GM23248 (cell line): ENCODE measurements at regions not wholly inside any gene's neighbourhood (a gene's known extent, or its start where the extent isn't known, plus 50 kb on each side); places are given as distances from the start of the nearest gene placed in this dataset.

Experiments used
- DNase-seq: peaks from one replicate; pipeline ENCODE4 v3.0.0-alpha.2; 2015
- H2AFZ ChIP-seq: fragments of 200-600 bp; sonication (generic); 2 replicates; pipeline ENCODE4 v1.6.1; 2016; ENCODE audit warnings: antibody characterized with exemption
- H3F3A ChIP-seq: fragments of 200-600 bp; sonication (generic); 2 replicates; pipeline ENCODE4 v1.6.1; 2016; ENCODE audit warnings: mild to moderate bottlenecking, antibody characterized with exemption, mixed run types; ENCODE audit not compliant: insufficient read depth
- H3K27ac ChIP-seq: fragments of 200-600 bp; sonication (generic); 2 replicates; pipeline ENCODE4 v1.5.1; 2016; ENCODE audit warnings: mild to moderate bottlenecking
- H3K27me3 ChIP-seq: fragments of 200-600 bp; sonication (generic); replicated peaks from 2 replicates; pipeline ENCODE4 v1.6.1; 2016; ENCODE audit warnings: mild to moderate bottlenecking; ENCODE audit not compliant: insufficient read depth
- H3K36me3 ChIP-seq: fragments of 200-600 bp; sonication (generic); 2 replicates; pipeline ENCODE4 v1.6.1; 2016; ENCODE audit warnings: low read depth, mild to moderate bottlenecking
- H3K4me1 ChIP-seq: fragments of 200-600 bp; sonication (generic); 2 replicates; pipeline ENCODE4 v1.6.1; 2016; ENCODE audit warnings: mild to moderate bottlenecking; ENCODE audit not compliant: insufficient read depth
- H3K4me2 ChIP-seq: fragments of 200-600 bp; sonication (generic); one replicate; pipeline ENCODE4 v1.6.1; 2016; ENCODE audit warnings: mild to moderate bottlenecking; ENCODE audit not compliant: unreplicated experiment
- H3K4me3 ChIP-seq: fragments of 200-600 bp; sonication (generic); 2 replicates; pipeline ENCODE4 v1.5.1; 2016; ENCODE audit warnings: mild to moderate bottlenecking
- H3K79me2 ChIP-seq: fragments of 200-600 bp; sonication (generic); 2 replicates; pipeline ENCODE4 v1.6.1; 2016; ENCODE audit warnings: mild to moderate bottlenecking; ENCODE audit not compliant: insufficient read depth
- H3K9ac ChIP-seq: fragments of 200-600 bp; sonication (generic); 2 replicates; pipeline ENCODE4 v1.6.1; 2016; ENCODE audit warnings: mild to moderate bottlenecking
- H3K9me2 ChIP-seq: fragments of 200-600 bp; sonication (generic); 2 replicates; pipeline ENCODE4 v1.6.1; 2016; ENCODE audit warnings: mixed run types, mild to moderate bottlenecking, moderate library complexity; ENCODE audit not compliant: insufficient read depth
- H3K9me3 ChIP-seq: fragments of 200-600 bp; sonication (generic); one replicate; pipeline ENCODE4 v1.6.1; 2017; ENCODE audit warnings: low read depth
- H4K20me1 ChIP-seq: fragments of 200-600 bp; sonication (generic); 2 replicates; pipeline ENCODE4 v1.6.0; 2016; ENCODE audit not compliant: insufficient read depth
- EZH2 ChIP-seq: fragments of 200-600 bp; sonication (generic); IDR thresholded peaks from 2 replicates; pipeline ENCODE4 v1.6.1; 2018; ENCODE audit warnings: antibody characterized with exemption, mild to moderate bottlenecking; ENCODE audit not compliant: insufficient read depth, poor library complexity, severe bottlenecking
- EZH2phosphoT487 ChIP-seq: fragments of 200-600 bp; sonication (generic); IDR thresholded peaks from 2 replicates; pipeline ENCODE4 v1.6.1; 2018; ENCODE audit warnings: antibody characterized with exemption, moderate library complexity, mild to moderate bottlenecking, low read depth; ENCODE audit not compliant: insufficient read depth
- WGBS, 2 experiments: methylation state at CpG; one replicate each; pipeline ENCODE4 v1.1.6; 2015 to 2017; ENCODE audit warnings: low lambda C conversion rate in 2 of 2, low coverage in 1 of 2; ENCODE audit errors: missing lambda C conversion rate in 2 of 2; 5-methylcytosine and 5-hydroxymethylcytosine counted together
- in situ Hi-C: fragments of 300-500 bp; cut with MboI; formaldehyde crosslinking; loops from 2 replicates; pipeline ENCODE4 v1.15.0; 2020

GRCh38 chr2:174668075-174668474, 70.5 kb upstream of the WIPF1 start:
- TF ChIP-seq EZH2 (no peak), EZH2phosphoT487 (no peak)
- Histone ChIP-seq H3K4me1 (peaks cover 38% of the 10 kb centered on the region), H3K4me3 (no peak overlapping the region), H3K4me2 (no peak overlapping the region), H3K9ac (no peak overlapping the region), H3K9me2 (no peaks in the 10 kb centered on the region), H4K20me1 (no peaks in the 10 kb centered on the region), H3K36me3 (0 out of 2 replicates have a peak, but pooled peaks cover 5% of the 10 kb centered on the region), H3K27ac (no peak overlapping the region), H2AFZ (no peak overlapping the region), H3K27me3 (no peaks in the 10 kb centered on the region), H3F3A (peaks cover 28% of the 10 kb centered on the region), H3K9me3 (no peaks in the 10 kb centered on the region), H3K79me2 (peaks cover 89% of the 10 kb centered on the region)
- in situ Hi-C loops = no loop called here
- WGBS, 2 experiments = 73 to 80% methylated on average over 7 of the region's 7 CpGs
- no peak for DNase-seq

GRCh38 chr2:174667250-174667860, 69.8 kb upstream of the WIPF1 start:
- DNase-seq = peak; percentile 34
- H3K9me2 ChIP-seq = no peaks in the 10 kb centered on the region
- 0 out of 2 replicates have a peak, but pooled peaks cover 2% of the 10 kb centered on the region for H3K36me3 ChIP-seq
- H3K9me3 ChIP-seq = no peaks in the 10 kb centered on the region
- H3K27me3 ChIP-seq = no peaks in the 10 kb centered on the region
- H3K4me1 ChIP-seq = peaks cover 45% of the 10 kb centered on the region
- peak overlapping the region; percentile 32 for H3K9ac ChIP-seq
- no peak for TF ChIP-seq EZH2phosphoT487
- no peak for TF ChIP-seq EZH2
- peaks cover 82% of the 10 kb centered on the region for H3K79me2 ChIP-seq
- no peak overlapping the region for H3K4me3 ChIP-seq
- peak overlapping the region; percentile 16 for H3K4me2 ChIP-seq
- H3K27ac ChIP-seq = peak overlapping the region; percentile 55
- 0 out of 2 replicates have a peak overlapping the region, but pooled peaks have one; percentile 15 for H2AFZ ChIP-seq
- peaks cover 36% of the 10 kb centered on the region for H3F3A ChIP-seq
- no peaks in the 10 kb centered on the region for H4K20me1 ChIP-seq
- in situ Hi-C loops = no loop called here
- WGBS, 2 experiments = 69 to 73% methylated on average over 6 of the region's 6 CpGs

DNA sequence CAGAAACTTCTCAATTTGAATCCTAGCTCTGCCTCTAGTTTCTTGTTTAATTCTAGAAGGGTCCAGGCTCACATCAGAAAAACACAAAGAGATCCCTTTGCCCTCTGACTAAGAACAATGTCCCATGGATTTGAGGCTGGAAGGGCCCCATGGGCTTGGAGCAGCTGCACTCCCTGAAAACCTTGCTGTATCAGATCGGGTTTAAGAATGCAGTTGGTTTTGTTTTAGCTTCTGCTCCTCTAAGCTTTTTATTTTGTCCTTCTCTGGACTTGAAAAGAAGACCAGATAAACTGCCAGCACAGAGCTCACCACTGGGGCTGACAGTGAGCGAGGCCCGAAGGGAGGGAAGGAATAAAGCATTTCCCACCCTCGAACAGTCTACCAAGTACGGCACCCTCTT, 69.2 kb upstream of the WIPF1 start:
- Histone ChIP-seq H3K36me3 (no peaks in the 10 kb centered on the region), H3K27ac (peak overlapping the region; percentile 55), H3K4me1 (peaks cover 50% of the 10 kb centered on the region), H3K4me2 (peak overlapping the region; percentile 16), H3K4me3 (no peak overlapping the region), H3K27me3 (no peaks in the 10 kb centered on the region), H2AFZ (0 out of 2 replicates have a peak overlapping the region, but pooled peaks have one; percentile 15), H3K9me3 (no peaks in the 10 kb centered on the region), H3F3A (peaks cover 41% of the 10 kb centered on the region), H3K79me2 (peaks cover 81% of the 10 kb centered on the region), H3K9me2 (no peaks in the 10 kb centered on the region), H3K9ac (peak overlapping the region; percentile 32), H4K20me1 (no peaks in the 10 kb centered on the region)
- 30% methylated on average over 5 of the region's 5 CpGs for WGBS, 2 experiments
- in situ Hi-C loops = no loop called here
- TF ChIP-seq EZH2 (no peak), EZH2phosphoT487 (no peak)
- DNase-seq = peak; percentile 36

GRCh38 chr2:174666312-174666711, 68.7 kb upstream of the WIPF1 start:
- H3K79me2 ChIP-seq = peaks cover 81% of the 10 kb centered on the region
- H3K27me3 ChIP-seq = no peaks in the 10 kb centered on the region
- peaks cover 51% of the 10 kb centered on the region for H3K4me1 ChIP-seq
- peaks cover 41% of the 10 kb centered on the region for H3F3A ChIP-seq
- H3K36me3 ChIP-seq = no peaks in the 10 kb centered on the region
- no peaks in the 10 kb centered on the region for H3K9me3 ChIP-seq
- peak overlapping the region; percentile 32; the same call in 1 of the 2 replicates for H3K9ac ChIP-seq
- peak; percentile 24 for DNase-seq
- no peaks in the 10 kb centered on the region for H4K20me1 ChIP-seq
- no peaks in the 10 kb centered on the region for H3K9me2 ChIP-seq
- no peak overlapping the region for H2AFZ ChIP-seq
- H3K4me2 ChIP-seq = peak overlapping the region; percentile 16
- H3K4me3 ChIP-seq = no peak overlapping the region
- peak overlapping the region; percentile 55 for H3K27ac ChIP-seq
- TF ChIP-seq EZH2 = no peak
- TF ChIP-seq EZH2phosphoT487 = no peak
- in situ Hi-C loops = no loop called here
